HG03558 (cell line): ENCODE measurements at regions not wholly inside any gene's neighbourhood (a gene's known extent, or its start where the extent isn't known, plus 50 kb on each side); places are given as distances from the start of the nearest gene placed in this dataset.
"Not testable (repeated sequence)": the region's sequence is repeated elsewhere in the genome, so short reads cannot be mapped to it uniquely, and the experiment has no call there.

Experiments used
- ATAC-seq: cut with Tn5 transposase; IDR thresholded peaks from one replicate; pipeline ENCODE4 v1.9.1; 2021; ENCODE audit warnings: moderate number of reproducible peaks; ENCODE audit not compliant: unreplicated experiment; ENCODE audit errors: extremely low read depth

GRCh38 chr11:67878666-67879065 is 125.2 kb downstream of the UNC93B1 start:
- not testable (repeated sequence) for ATAC-seq

GRCh38 chr11:67877316-67877715 is 126.6 kb downstream of the UNC93B1 start:
- ATAC-seq = not testable (repeated sequence)

GRCh38 chr11:67873223-67873622 is 130.7 kb downstream of the UNC93B1 start:
- not testable (repeated sequence) for ATAC-seq

GRCh38 chr11:67871168-67871567 is 132.7 kb downstream of the UNC93B1 start:
- not testable (repeated sequence) for ATAC-seq

GRCh38 chr11:67862896-67863295 is 141.0 kb downstream of the UNC93B1 start:
- ATAC-seq = not testable (repeated sequence)

GRCh38 chr11:67859513-67860161 is 144.3 kb downstream of the UNC93B1 start:
- ATAC-seq = not testable (repeated sequence)

- not testable (repeated sequence) for ATAC-seq
Observed at GRCh38 chr11:67850747-67851146, 153.2 kb downstream of the UNC93B1 start.

GRCh38 chr11:67849766-67850165 is 154.1 kb downstream of the UNC93B1 start:
- ATAC-seq = not testable (repeated sequence)

- ATAC-seq = not testable (repeated sequence)
Observed at GRCh38 chr11:67847896-67848875, 155.7 kb downstream of the UNC93B1 start.

GRCh38 chr11:67846303-67846702 is 157.6 kb downstream of the UNC93B1 start:
- ATAC-seq = not testable (repeated sequence)

- ATAC-seq = not testable (repeated sequence)
Observed at GRCh38 chr11:67845296-67845695, 158.6 kb downstream of the UNC93B1 start.

GRCh38 chr11:67840599-67840998 is 163.3 kb downstream of the UNC93B1 start:
- ATAC-seq = not testable (repeated sequence)

GRCh38 chr11:67830152-67830551 is 155.7 kb upstream of the ALDH3B2 start:
- ATAC-seq = not testable (repeated sequence)

- ATAC-seq = not testable (repeated sequence)
Observed at GRCh38 chr11:67826951-67827296, 152.5 kb upstream of the ALDH3B2 start.

- ATAC-seq = not testable (repeated sequence)
Observed at GRCh38 chr11:67826028-67826950, 151.9 kb upstream of the ALDH3B2 start.

- not testable (repeated sequence) for ATAC-seq
Observed at GRCh38 chr11:67824861-67825260, 150.4 kb upstream of the ALDH3B2 start.

GRCh38 chr11:67820081-67820480 is 145.7 kb upstream of the ALDH3B2 start:
- no peak for ATAC-seq

GRCh38 chr11:67817558-67817957 is 143.1 kb upstream of the ALDH3B2 start:
- not testable (repeated sequence) for ATAC-seq

- not testable (repeated sequence) for ATAC-seq
Observed at GRCh38 chr11:67809301-67809700, 134.9 kb upstream of the ALDH3B2 start.

GRCh38 chr11:67807896-67808295 is 133.5 kb upstream of the ALDH3B2 start:
- ATAC-seq = not testable (repeated sequence)
